Eye (tissue), 1 donor: ENCODE measurements at regions not wholly inside any gene's neighbourhood (a gene's known extent, or its start where the extent isn't known, plus 50 kb on each side); places are given as distances from the start of the nearest gene placed in this dataset.
"Not testable (repeated sequence)": the region's sequence is repeated elsewhere in the genome, so short reads cannot be mapped to it uniquely, and the experiment has no call there.

Experiments
- DNase-seq: peaks from one replicate; pipeline ENCODE4 v3.0.0-alpha.2; 2015

GRCh38 chrX:109155161-109155560 lies 326.7 kb downstream of the GUCY2F start:
- no peak for DNase-seq

GRCh38 chrX:109144173-109144572 lies 337.7 kb downstream of the GUCY2F start:
- not testable (repeated sequence) for DNase-seq

DNA sequence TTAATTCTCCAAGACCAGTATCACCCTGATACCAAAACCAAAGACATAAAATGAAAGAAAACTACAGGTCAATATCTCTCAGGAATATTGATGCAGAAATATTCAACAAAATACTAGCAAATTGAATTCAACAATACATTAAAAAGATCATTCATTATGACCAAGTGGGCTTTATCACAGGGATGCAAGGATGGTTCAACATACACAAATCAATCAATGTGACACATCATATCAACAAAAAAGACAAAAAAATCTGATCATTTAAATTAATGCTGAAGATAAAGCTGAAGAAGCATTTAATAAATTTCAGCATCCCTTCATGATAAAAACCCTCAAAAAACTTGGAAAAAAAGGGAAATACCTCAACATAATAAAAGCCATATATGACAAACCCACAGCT lies 341.4 kb downstream of the GUCY2F start:
- DNase-seq: no peak

- no peak for DNase-seq
Observed at GRCh38 chrX:109134777-109135176, 347.1 kb downstream of the GUCY2F start.

DNA sequence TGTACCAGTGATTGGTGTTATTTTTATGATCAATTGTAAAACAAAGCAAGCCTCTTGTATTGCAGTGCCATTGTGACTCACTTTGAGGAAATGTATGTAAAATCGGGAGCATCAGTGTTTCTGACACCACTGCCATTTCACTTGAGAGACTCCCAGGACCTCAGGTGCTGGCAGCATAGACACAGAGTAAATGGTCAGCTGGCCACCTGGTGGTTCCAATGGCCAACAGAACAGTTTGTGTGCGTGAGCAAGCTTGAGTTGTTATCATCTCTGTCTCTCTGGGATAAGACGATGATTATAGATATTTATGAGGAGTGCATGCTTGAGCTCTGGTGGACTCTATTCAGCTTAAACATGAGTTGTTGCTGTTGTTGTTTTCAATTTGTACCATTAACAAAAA lies 356.6 kb downstream of the GUCY2F start:
- DNase-seq: no peak

GRCh38 chrX:109089359-109089758 lies 353.0 kb upstream of the IRS4 start:
- DNase-seq: no peak

GRCh38 chrX:109077788-109078187 lies 341.4 kb upstream of the IRS4 start:
- no peak for DNase-seq

DNA sequence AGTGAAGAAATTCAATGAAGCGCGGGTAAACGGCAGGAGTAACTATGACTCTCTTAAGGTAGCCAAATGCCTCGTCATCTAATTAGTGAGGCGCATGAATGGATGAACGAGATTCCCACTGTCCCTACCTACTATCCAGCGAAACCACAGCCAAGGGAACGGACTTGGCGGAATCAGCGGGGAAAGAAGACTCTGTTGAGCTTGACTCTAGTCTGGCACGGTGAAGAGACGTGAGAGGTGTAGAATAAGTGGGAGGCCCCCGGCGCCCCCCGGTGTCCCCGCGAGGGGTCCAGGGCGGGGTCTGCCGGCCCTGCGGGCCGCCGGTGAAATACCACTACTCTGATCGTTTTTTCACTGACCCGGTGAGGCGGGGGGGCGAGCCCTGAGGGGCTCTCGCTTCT lies 317.8 kb upstream of the IRS4 start:
- peak; percentile 0 for DNase-seq

DNA sequence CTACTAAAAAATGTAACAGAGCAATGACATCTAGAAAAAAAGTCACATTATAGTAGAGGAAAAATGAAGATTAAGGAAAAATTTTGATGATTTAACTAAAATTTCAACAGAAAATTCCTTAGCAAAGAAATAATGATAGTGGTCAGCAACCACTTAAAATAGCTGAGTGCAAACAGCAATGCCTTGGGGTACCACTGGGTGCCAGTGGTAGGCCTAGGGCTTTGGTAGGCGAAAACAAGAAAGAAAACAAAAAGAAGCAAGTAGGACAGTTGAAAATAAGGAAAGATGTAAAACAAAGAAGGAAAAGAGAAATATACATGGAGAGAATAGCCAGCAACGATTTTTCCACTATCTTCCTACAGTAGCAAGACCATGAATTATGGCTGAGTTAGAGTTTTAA lies 313.5 kb upstream of the IRS4 start:
- no peak for DNase-seq

DNA sequence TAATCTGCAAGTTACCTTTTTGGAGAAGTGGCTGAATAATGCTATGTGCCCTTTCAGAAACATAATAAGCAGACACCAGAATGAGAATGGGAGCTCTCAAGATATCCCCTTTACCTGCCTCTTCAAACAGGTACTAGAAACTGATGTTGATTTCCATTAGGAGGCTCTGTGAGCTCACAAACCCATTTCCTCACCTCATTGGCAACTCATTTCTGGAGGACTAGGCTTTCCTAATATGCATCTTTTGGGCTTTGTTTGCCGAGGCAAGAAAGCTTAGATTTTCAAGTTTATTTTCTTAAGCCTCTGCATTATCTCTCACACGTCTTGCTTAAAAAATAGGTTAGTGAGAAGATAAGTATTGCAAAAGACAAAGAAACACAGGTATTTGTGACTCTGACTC lies 313.1 kb upstream of the IRS4 start:
- DNase-seq: no peak

DNA sequence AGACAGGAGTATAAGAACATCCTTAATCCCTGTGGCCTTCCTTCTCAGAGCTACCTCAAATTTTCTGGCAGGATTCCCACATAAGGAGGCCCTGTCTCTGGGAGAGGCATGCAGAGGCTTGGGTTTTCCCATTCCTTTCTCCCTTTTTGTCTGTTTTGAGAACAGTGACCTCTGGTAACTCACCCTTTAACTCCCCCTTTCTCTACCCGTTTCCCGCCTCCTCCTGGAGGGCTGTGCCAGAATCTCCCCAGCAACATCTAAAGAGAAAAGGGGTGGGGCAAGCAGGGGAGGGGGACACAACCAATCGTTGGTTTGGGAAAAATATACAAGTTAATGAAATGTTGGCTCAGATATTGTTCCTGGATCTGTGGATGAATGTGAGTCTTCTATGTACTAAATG lies 303.7 kb upstream of the IRS4 start:
- no peak for DNase-seq

- no peak for DNase-seq
Observed at GRCh38 chrX:109036624-109037023, 300.3 kb upstream of the IRS4 start.

DNA sequence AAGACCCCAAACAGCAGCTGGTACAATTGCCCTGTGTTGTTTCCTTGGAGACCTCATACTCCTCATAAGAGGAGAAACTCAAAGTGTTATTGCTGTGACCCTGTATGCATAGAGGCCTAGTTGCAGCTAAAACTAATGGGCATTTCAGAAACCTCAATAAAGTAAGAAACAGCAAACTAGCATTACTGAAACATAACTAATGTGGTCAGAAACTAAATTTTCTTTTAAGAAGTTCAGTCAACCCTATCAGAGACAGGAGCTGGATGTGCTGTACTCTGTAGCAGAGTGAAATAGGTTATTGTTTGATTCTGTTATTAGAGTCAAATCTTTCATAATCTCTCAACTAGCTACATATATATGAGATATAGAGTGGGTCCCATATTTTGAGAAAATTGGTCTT lies 257.5 kb upstream of the IRS4 start:
- no peak for DNase-seq

GRCh38 chrX:108972899-108973298 lies 236.5 kb upstream of the IRS4 start:
- DNase-seq: not testable (repeated sequence)

- DNase-seq: no peak
Observed at GRCh38 chrX:108947205-108947604, 210.8 kb upstream of the IRS4 start.

- DNase-seq: no peak
Observed at GRCh38 chrX:108946531-108946930, 210.2 kb upstream of the IRS4 start.

- DNase-seq: no peak
Observed at GRCh38 chrX:108945883-108946523, 209.6 kb upstream of the IRS4 start.

DNA sequence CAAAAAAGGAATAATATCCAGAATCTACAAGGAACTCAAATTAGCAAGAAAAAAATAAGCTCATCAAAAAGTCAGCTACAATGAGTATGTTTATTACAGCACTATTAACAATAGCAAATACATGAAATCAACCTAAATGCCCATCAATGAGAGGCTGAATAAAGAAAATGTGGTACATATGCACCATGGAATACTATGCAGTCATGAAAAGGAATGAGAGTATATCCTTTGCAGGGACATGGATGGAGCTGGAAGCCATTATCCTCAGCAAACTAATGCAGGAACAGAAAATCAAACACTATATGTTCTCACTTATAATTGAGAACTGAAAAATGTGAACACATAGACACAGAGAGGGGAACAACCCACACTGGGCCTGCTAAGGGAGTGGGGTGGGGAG lies 178.4 kb upstream of the IRS4 start:
- DNase-seq: no peak

- DNase-seq: not testable (repeated sequence)
Observed at GRCh38 chrX:108903831-108904230, 167.5 kb upstream of the IRS4 start.

GRCh38 chrX:108900333-108900732 lies 164.0 kb upstream of the IRS4 start:
- no peak for DNase-seq

DNA sequence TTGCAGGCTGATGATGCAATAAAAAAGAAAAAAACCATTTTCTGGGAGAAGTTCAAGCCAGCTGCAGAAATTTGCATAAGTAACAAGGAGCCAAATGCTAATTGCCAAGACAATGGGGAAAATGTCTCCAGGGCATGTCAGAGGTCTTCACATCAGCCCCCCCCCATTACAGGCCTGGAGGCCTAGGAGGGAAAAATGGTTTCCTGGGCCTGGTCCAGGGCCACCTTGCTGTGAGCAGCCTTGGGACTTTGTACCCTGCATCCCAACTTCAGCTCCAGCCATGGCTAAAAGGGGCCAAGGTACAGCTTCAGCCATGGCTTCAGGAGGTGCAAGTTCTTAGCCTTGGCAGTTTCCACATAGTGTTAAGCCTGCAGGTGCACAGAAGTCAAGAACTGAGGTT lies 160.0 kb upstream of the IRS4 start:
- not testable (repeated sequence) for DNase-seq

- DNase-seq: no peak
Observed at GRCh38 chrX:108892501-108892900, 156.1 kb upstream of the IRS4 start.

GRCh38 chrX:108875548-108875947 lies 139.2 kb upstream of the IRS4 start:
- no peak for DNase-seq

DNA sequence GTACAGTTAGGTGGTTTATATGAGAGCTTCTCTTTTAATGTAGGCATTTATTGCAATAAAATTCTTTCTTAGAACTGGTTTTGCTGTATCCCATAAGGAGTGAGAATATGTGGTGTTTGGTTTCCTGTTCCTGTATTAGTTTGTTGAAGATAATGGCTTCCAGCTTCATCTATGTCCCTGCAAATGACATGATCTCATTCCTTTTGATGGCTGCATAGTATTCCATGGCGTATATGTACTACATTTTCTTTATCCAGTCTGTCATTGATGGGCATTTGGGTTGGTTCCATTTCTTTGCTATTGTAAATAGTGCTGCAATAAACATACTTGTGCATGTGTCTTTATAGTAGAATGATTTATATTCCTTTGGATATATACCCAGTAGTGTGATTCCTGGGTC lies 106.7 kb upstream of the IRS4 start:
- DNase-seq: not testable (repeated sequence)

GRCh38 chrX:108833993-108834392 lies 97.6 kb upstream of the IRS4 start:
- no peak for DNase-seq

DNA sequence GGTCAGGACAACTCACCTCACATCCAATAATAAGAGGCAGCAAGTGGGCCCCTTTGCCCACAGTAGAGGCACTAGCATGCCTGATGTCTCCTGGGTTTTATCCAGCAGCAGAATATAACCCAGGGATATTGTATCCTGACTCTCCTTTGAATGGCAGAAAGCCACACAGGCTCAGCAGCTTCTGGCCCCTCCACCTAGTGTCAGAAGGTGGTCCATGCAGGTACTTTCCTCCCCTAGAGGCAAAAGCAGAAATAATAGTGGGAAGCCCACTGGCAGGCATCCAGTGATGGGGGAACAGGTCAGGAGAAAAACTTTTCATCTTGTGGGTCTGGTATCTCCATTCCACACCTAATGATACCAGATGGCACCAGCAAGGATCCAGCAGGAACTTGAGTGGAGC lies 75.5 kb upstream of the IRS4 start:
- DNase-seq: no peak
